GM12878 (cell line): ENCODE measurements at regions not wholly inside any gene's neighbourhood (a gene's known extent, or its start where the extent isn't known, plus 50 kb on each side); places are given as distances from the start of the nearest gene placed in this dataset.

ENCODE experiments used
- CEBPB ChIP-seq, 2 experiments: fragments of 150-350 bp in 1 of 2; IDR thresholded peaks; 2 replicates each; pipeline ENCODE4 v1.6.1; 2012 to 2014; ENCODE audit warnings: low read depth in 2 of 2, low read length in 2 of 2, borderline replicate concordance in 1 of 2, inconsistent platforms in 1 of 2
- CHD2 ChIP-seq: IDR thresholded peaks from 2 replicates; pipeline ENCODE4 v1.6.1; 2011; ENCODE audit warnings: low read depth, low read length, improper control_type of control experiment, borderline replicate concordance
- CHD4 ChIP-seq: fragments of 200-600 bp; sonication (generic); IDR thresholded peaks from 2 replicates; pipeline ENCODE4 v1.6.1; 2016; ENCODE audit warnings: mild to moderate bottlenecking
- CTCF ChIP-seq, 3 experiments: IDR thresholded peaks in 2 of 3; conservative IDR thresholded peaks in 1 of 3; 2 replicates each; pipeline ENCODE4 v1.5.1; 2011; ENCODE audit warnings: low read depth in 3 of 3, low read length in 3 of 3, mild to moderate bottlenecking in 3 of 3, control low read depth in 2 of 3, moderate library complexity in 2 of 3, inconsistent platforms in 1 of 3, mixed read lengths in 1 of 3; ENCODE audit not compliant: control insufficient read depth in 2 of 3, insufficient read depth in 1 of 3; ENCODE audit errors: extremely low read depth in 1 of 3
- EP300 ChIP-seq, 2 experiments: fragments of 150-350 bp in 1 of 2; IDR thresholded peaks; 2 replicates each; pipeline ENCODE4 v1.6.1; 2011 to 2012; ENCODE audit warnings: low read depth in 2 of 2, low read length in 2 of 2, borderline replicate concordance in 1 of 2, improper control_type of control experiment in 1 of 2, inconsistent platforms in 1 of 2; ENCODE audit not compliant: control insufficient read depth in 1 of 2
- FOXM1 ChIP-seq: IDR thresholded peaks from 2 replicates; pipeline ENCODE4 v1.6.1; 2012; ENCODE audit warnings: low read depth, mild to moderate bottlenecking, inconsistent platforms, low read length, moderate library complexity
- PAX5 ChIP-seq: IDR thresholded peaks from 2 replicates; pipeline ENCODE4 v1.6.1; 2011; ENCODE audit warnings: low read depth, low read length, borderline replicate concordance
- PBX3 ChIP-seq: IDR thresholded peaks from 2 replicates; pipeline ENCODE4 v1.6.1; 2011; ENCODE audit warnings: mild to moderate bottlenecking, low read depth, low read length, moderate library complexity; ENCODE audit not compliant: insufficient replicate concordance
- POLR2A ChIP-seq: IDR thresholded peaks from 2 replicates; pipeline ENCODE4 v1.6.1; 2011; ENCODE audit warnings: low read depth, mild to moderate bottlenecking, low read length
- POLR2AphosphoS5 ChIP-seq: IDR thresholded peaks from 2 replicates; pipeline ENCODE4 v1.6.1; 2011; ENCODE audit warnings: mild to moderate bottlenecking, low read length, inconsistent platforms
- REST ChIP-seq: IDR thresholded peaks from 2 replicates; pipeline ENCODE4 v1.6.1; 2012; ENCODE audit warnings: mild to moderate bottlenecking, low read depth, low read length
- TF ChIP-seq, protein P1 (sequence below): IDR thresholded peaks from 2 replicates; pipeline ENCODE4 v1.6.1; 2011; ENCODE audit warnings: low read depth, low read length, improper control_type of control experiment, borderline replicate concordance
- TF ChIP-seq, protein P2 (sequence below): fragments of 450-650 bp; IDR thresholded peaks from 2 replicates; pipeline ENCODE4 v1.6.1; 2017; ENCODE audit warnings: mild to moderate bottlenecking
- TF ChIP-seq, protein P3 (sequence below): IDR thresholded peaks from 2 replicates; pipeline ENCODE4 v1.6.1; 2012; ENCODE audit warnings: low read depth, low read length, improper control_type of control experiment

DNA sequence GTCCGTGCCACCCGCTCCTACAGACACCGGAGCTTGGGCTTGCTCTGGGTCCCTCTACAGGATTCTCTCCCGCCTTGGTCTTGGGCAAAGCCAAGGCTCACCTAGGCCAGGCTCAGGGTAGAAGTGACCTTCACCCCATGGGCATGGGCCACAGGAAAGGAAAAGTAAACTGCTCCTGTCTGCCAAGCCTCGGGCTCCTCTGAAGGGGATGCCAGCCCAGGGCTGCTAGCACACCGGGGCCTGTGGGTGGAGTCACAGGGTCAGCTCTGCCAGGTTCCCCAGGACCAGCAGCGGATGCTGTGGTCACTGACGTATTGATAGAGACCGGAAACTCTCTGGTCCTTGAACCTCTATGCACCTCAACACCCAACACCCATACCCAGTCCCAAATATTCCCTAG is 222.7 kb upstream of the MGMT start:
- TF ChIP-seq REST (no peak), CTCF (IDR thresholded peaks at IDR 0.05 in 2 of 3, conservative IDR thresholded peaks at IDR 0.05 in 1 of 3; ENCODE audit: control insufficient read depth in 2 of 3, extremely low read depth in 1 of 3, insufficient read depth in 1 of 3, low read depth in 3 of 3, low read length in 3 of 3) (no peak), POLR2AphosphoS5 (no peak), POLR2A (no peak), EP300 (IDR thresholded peaks at IDR 0.05; ENCODE audit: borderline replicate concordance in 1 of 2, control insufficient read depth in 1 of 2, low read depth in 2 of 2, low read length in 2 of 2) (no peak), CHD2 (no peak), CEBPB (IDR thresholded peaks at IDR 0.05; ENCODE audit: borderline replicate concordance in 1 of 2, low read depth in 2 of 2, low read length in 2 of 2) (no peak), PBX3 (no peak), CHD4 (no peak), PAX5 (no peak), FOXM1 (no peak)
- TF ChIP-seq, protein P1, sequence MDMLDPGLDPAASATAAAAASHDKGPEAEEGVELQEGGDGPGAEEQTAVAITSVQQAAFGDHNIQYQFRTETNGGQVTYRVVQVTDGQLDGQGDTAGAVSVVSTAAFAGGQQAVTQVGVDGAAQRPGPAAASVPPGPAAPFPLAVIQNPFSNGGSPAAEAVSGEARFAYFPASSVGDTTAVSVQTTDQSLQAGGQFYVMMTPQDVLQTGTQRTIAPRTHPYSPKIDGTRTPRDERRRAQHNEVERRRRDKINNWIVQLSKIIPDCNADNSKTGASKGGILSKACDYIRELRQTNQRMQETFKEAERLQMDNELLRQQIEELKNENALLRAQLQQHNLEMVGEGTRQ, result no peak
- TF ChIP-seq, protein P2, sequence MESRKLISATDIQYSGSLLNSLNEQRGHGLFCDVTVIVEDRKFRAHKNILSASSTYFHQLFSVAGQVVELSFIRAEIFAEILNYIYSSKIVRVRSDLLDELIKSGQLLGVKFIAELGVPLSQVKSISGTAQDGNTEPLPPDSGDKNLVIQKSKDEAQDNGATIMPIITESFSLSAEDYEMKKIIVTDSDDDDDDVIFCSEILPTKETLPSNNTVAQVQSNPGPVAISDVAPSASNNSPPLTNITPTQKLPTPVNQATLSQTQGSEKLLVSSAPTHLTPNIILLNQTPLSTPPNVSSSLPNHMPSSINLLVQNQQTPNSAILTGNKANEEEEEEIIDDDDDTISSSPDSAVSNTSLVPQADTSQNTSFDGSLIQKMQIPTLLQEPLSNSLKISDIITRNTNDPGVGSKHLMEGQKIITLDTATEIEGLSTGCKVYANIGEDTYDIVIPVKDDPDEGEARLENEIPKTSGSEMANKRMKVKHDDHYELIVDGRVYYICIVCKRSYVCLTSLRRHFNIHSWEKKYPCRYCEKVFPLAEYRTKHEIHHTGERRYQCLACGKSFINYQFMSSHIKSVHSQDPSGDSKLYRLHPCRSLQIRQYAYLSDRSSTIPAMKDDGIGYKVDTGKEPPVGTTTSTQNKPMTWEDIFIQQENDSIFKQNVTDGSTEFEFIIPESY, result no peak
- TF ChIP-seq, protein P3, sequence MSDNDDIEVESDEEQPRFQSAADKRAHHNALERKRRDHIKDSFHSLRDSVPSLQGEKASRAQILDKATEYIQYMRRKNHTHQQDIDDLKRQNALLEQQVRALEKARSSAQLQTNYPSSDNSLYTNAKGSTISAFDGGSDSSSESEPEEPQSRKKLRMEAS, result no peak
